Suprapubic skin (tissue), 3 donors: ENCODE measurements at regions not wholly inside any gene's neighbourhood (a gene's known extent, or its start where the extent isn't known, plus 50 kb on each side); places are given as distances from the start of the nearest gene placed in this dataset.

Experiments used
- EP300 ChIP-seq: sonication (generic); formaldehyde crosslinking; IDR thresholded peaks from one replicate; pipeline ENCODE4 v1.6.1; 2017; ENCODE audit warnings: antibody characterized with exemption
- POLR2A ChIP-seq, 2 donors: fragments of 450-650 bp; IDR thresholded peaks; one replicate each; pipeline ENCODE4 v1.6.1; 2017; ENCODE audit warnings: antibody characterized with exemption in 2 of 2, mild to moderate bottlenecking in 2 of 2, moderate library complexity in 2 of 2
- TF ChIP-seq, protein P1 (sequence below), 2 donors: fragments of 200-600 bp in 1 of 2; fragments of 450-650 bp in 1 of 2; sonication (generic) in 1 of 2; IDR thresholded peaks; one replicate each; pipeline ENCODE4 v1.5.1; 2016 to 2019; ENCODE audit warnings: antibody characterized with exemption in 2 of 2, mild to moderate bottlenecking in 1 of 2, moderate library complexity in 1 of 2

DNA sequence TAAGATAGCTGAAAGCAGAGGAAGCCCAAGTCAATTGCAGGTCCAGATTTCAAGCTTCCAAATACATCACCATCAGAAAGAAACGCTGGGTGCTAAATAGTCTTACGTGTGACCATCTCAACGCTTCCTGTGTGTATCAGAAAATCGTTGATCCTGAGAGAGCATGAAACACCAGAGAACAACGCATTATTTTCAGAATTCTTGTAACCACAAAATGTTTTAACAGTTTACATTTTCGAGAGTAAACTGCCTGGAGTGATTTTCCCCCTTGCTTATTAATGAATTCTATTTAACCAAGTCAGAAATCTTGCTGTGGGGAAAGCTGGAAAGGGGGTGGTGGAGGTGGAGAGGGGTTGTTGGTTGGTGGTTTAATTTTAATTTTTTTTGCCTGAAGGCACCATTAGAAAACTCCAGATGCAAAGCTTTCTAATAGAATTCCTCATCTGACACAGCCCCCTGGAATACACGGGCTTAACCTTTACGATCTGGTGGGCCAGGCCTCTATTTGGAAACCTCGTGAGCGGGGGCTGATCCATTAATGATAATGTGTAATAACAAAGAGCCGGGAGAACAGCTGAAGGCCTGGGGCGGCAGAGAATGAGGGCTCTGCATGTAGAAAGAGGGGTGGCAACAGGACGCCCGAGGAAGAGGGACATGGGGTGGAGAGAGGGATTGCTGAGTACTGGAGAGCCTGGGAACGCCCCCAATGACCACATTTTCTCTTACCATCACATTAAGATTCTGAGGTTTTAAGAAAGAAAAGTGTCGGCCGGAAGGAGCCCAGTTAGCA is 124.5 kb upstream of the NFIB start:
- TF ChIP-seq, protein P1, sequence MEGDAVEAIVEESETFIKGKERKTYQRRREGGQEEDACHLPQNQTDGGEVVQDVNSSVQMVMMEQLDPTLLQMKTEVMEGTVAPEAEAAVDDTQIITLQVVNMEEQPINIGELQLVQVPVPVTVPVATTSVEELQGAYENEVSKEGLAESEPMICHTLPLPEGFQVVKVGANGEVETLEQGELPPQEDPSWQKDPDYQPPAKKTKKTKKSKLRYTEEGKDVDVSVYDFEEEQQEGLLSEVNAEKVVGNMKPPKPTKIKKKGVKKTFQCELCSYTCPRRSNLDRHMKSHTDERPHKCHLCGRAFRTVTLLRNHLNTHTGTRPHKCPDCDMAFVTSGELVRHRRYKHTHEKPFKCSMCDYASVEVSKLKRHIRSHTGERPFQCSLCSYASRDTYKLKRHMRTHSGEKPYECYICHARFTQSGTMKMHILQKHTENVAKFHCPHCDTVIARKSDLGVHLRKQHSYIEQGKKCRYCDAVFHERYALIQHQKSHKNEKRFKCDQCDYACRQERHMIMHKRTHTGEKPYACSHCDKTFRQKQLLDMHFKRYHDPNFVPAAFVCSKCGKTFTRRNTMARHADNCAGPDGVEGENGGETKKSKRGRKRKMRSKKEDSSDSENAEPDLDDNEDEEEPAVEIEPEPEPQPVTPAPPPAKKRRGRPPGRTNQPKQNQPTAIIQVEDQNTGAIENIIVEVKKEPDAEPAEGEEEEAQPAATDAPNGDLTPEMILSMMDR (IDR thresholded peaks at IDR 0.05): no peak
- no peak for TF ChIP-seq POLR2A (IDR thresholded peaks at IDR 0.05)
- no peak for TF ChIP-seq EP300
